Panc1 (cell line): ENCODE measurements at regions not wholly inside any gene's neighbourhood (a gene's known extent, or its start where the extent isn't known, plus 50 kb on each side); places are given as distances from the start of the nearest gene placed in this dataset.

Experiments
- ATAC-seq: fragments of 200-7000 bp; cut with Tn5 transposase; 2 replicates; pipeline ENCODE4 v1.9.1; 2020; ENCODE audit warnings: mild to moderate bottlenecking, moderate library complexity
- BruUV-seq: library from RNA; stranded (reverse); fragments of 400-500 nt; replicated peaks from 2 replicates; lab custom pipeline; 2021; lab: Mats Ljungman, UMichigan
- CTCF ChIA-PET: fragments of 300-600 bp; sonication (Branson Sonifier 250); formaldehyde crosslinking; loops from one replicate; lab custom pipeline; 2022; ENCODE audit warnings: antibody characterized with exemption; lab: Charles Lee
- POLR2A ChIA-PET: fragments of 300-600 bp; sonication (Branson Sonifier 250); formaldehyde crosslinking; loops from one replicate; lab custom pipeline; 2022; ENCODE audit warnings: antibody characterized with exemption; lab: Charles Lee
- DNase-seq: peaks from one replicate; pipeline ENCODE4 v3.0.0-alpha.2; 2010; ENCODE audit warnings: low read depth, low spot score
- H3K27ac ChIP-seq: 2 replicates; pipeline ENCODE4 v1.5.1; 2011; ENCODE audit warnings: mild to moderate bottlenecking, low read length, inconsistent platforms
- H3K27me3 ChIP-seq: fragments of 200-500 bp; sonication (Bioruptor generic); 2 replicates; pipeline ENCODE4 v1.6.0; 2014; ENCODE audit warnings: low read length, inconsistent platforms; ENCODE audit not compliant: control insufficient read depth, insufficient read depth
- H3K36me3 ChIP-seq: fragments of 200-500 bp; sonication (Bioruptor generic); 2 replicates; pipeline ENCODE4 v1.5.1; 2014; ENCODE audit warnings: inconsistent platforms, mild to moderate bottlenecking, low read length, moderate library complexity; ENCODE audit not compliant: control insufficient read depth, insufficient read depth
- H3K4me1 ChIP-seq: 2 replicates; pipeline ENCODE4 v1.5.1; 2011; ENCODE audit warnings: inconsistent platforms, mild to moderate bottlenecking, low read length, moderate library complexity; ENCODE audit not compliant: control insufficient read depth, insufficient read depth
- H3K4me3 ChIP-seq, 2 experiments: 2 replicates each; pipeline ENCODE4 v1.5.1; 2011 to 2012; ENCODE audit warnings: low read depth in 2 of 2, low read length in 2 of 2, mild to moderate bottlenecking in 2 of 2, inconsistent platforms in 1 of 2, moderate library complexity in 1 of 2
- H3K9me3 ChIP-seq: fragments of 200-500 bp; sonication (Bioruptor generic); 2 replicates; pipeline ENCODE4 v1.5.1; 2014; ENCODE audit warnings: low read depth, mild to moderate bottlenecking, inconsistent platforms, low read length, moderate library complexity; ENCODE audit not compliant: control insufficient read depth, insufficient read depth
- POLR2AphosphoS5 ChIP-seq: IDR thresholded peaks from 2 replicates; pipeline ENCODE4 v1.6.1; 2012; ENCODE audit warnings: mild to moderate bottlenecking, low read depth, low read length, moderate library complexity
- REST ChIP-seq, 2 experiments: IDR thresholded peaks; 2 replicates each; pipeline ENCODE4 v1.6.1; 2011 to 2012; ENCODE audit warnings: low read depth in 2 of 2, control low read depth in 1 of 2, low read length in 1 of 2, mild to moderate bottlenecking in 1 of 2, moderate library complexity in 1 of 2; ENCODE audit not compliant: insufficient read depth in 1 of 2
- SIN3A ChIP-seq: IDR thresholded peaks from 2 replicates; pipeline ENCODE4 v1.6.1; 2012; ENCODE audit warnings: low read depth, mild to moderate bottlenecking, low read length, moderate library complexity, borderline replicate concordance; ENCODE audit not compliant: insufficient read depth
- TCF7L2 ChIP-seq: IDR thresholded peaks from 2 replicates; pipeline ENCODE4 v1.6.1; 2011; ENCODE audit warnings: mild to moderate bottlenecking, low read depth, low read length, inconsistent platforms
- in situ Hi-C: cut with HindIII; loops from 2 replicates; pipeline ENCODE4 v1.10.0; 2016; ENCODE audit warnings: low sequenced_read_pairs, low pct_unique_long_range_greater_than_20kb
- intact Hi-C: fragments of 100-400 bp; cut with micrococcal nuclease; formaldehyde crosslinking; loops from one replicate; pipeline ENCODE4 v1.10.0; 2022; ENCODE audit not compliant: unreplicated experiment
- TF ChIP-seq, protein P1 (sequence below): fragments of 450-650 bp; IDR thresholded peaks from 2 replicates; pipeline ENCODE4 v1.5.1; 2017; ENCODE audit warnings: mild to moderate bottlenecking

DNA sequence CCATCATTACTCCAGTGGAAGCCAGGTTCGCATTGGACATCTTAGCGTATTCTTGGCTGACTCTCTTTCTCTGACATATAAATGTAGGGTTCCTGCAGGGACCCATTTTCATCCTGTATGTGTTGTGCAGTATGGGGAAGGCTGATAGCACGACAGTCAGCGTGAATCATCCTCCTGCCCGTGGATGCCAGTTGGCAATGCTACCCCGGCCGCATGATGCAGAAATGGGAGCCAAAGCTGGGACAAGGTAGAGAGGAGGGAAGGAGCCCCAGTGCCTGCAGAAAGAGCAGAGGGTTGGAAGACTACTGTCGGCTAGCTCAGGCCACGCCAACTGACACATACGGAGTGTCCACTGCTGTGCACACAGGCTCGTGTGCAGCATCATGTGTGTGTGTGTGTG is 251.6 kb downstream of the SKAP2 start:
- no TSS peak for BruUV-seq
- DNase-seq: no peak
- H3K36me3 ChIP-seq: no peaks in the 10 kb centered on the region
- ChIA-PET CTCF (no interaction called here), POLR2A (no interaction called here)
- no peak overlapping the region for H3K27ac ChIP-seq
- TF ChIP-seq SIN3A (no peak), POLR2AphosphoS5 (no peak), TCF7L2 (no peak), REST (IDR thresholded peaks at IDR 0.05; ENCODE audit: insufficient read depth in 1 of 2, low read depth in 2 of 2, low read length in 1 of 2) (no peak)
- TF ChIP-seq, protein P1, sequence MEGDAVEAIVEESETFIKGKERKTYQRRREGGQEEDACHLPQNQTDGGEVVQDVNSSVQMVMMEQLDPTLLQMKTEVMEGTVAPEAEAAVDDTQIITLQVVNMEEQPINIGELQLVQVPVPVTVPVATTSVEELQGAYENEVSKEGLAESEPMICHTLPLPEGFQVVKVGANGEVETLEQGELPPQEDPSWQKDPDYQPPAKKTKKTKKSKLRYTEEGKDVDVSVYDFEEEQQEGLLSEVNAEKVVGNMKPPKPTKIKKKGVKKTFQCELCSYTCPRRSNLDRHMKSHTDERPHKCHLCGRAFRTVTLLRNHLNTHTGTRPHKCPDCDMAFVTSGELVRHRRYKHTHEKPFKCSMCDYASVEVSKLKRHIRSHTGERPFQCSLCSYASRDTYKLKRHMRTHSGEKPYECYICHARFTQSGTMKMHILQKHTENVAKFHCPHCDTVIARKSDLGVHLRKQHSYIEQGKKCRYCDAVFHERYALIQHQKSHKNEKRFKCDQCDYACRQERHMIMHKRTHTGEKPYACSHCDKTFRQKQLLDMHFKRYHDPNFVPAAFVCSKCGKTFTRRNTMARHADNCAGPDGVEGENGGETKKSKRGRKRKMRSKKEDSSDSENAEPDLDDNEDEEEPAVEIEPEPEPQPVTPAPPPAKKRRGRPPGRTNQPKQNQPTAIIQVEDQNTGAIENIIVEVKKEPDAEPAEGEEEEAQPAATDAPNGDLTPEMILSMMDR: no peak
- H3K4me3 ChIP-seq: no peak overlapping the region
- no peaks in the 10 kb centered on the region for H3K9me3 ChIP-seq
- intact Hi-C loops (no loop called here), in situ Hi-C loops (no loop called here)
- H3K4me1 ChIP-seq: no peaks in the 10 kb centered on the region
- no peak for ATAC-seq
- H3K27me3 ChIP-seq: peaks cover 7% of the 10 kb centered on the region; the same call in 1 of the 2 replicates

DNA sequence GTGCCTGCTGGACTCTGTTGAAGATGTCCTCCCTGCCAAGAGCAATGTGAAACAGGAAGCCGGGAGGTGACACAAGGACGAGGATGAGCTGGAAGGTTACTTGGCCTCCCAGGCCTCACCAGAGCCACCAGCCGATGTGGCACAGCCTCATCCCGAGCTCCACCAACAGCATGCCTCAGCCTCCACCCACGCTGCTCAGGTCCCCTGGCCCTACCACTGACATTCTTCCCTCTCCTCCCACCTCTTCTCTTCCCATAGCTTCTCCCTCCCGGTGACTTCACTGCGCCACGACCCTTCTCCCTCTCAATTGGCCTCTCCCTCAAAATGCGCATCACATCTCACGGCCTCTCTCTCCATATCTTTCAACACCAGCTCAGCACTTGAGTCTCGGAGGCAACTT is 249.9 kb downstream of the SKAP2 start:
- no peaks in the 10 kb centered on the region for H3K4me1 ChIP-seq
- CTCF ChIA-PET: interaction anchor here (0.6 kb wide), 1 partner anchor 135 kb away, joined by 6 read pairs; no protein-coding TSS in a partner anchor
- no peak for ATAC-seq
- POLR2A ChIA-PET: no interaction called here
- H3K27ac ChIP-seq: no peak overlapping the region
- TF ChIP-seq, protein P1: no peak
- TF ChIP-seq TCF7L2 (no peak), POLR2AphosphoS5 (no peak)
- no peak overlapping the region for H3K4me3 ChIP-seq
- H3K9me3 ChIP-seq: no peaks in the 10 kb centered on the region
- no TSS peak for BruUV-seq
- intact Hi-C loops (no loop called here), in situ Hi-C loops (no loop called here)
- H3K27me3 ChIP-seq: peaks cover 3% of the 10 kb centered on the region; the same call in 1 of the 2 replicates
- no peak for DNase-seq
- no peaks in the 10 kb centered on the region for H3K36me3 ChIP-seq
